Trophoblast cell (in vitro differentiated cells and primary cell): ENCODE measurements at regions not wholly inside any gene's neighbourhood (a gene's known extent, or its start where the extent isn't known, plus 50 kb on each side); places are given as distances from the start of the nearest gene placed in this dataset.

Experiments
- DNase-seq, 2 donors: peaks; one replicate each; pipeline ENCODE4 v3.0.0-alpha.2; 2016
- H2AFZ ChIP-seq: 2 replicates; pipeline ENCODE4 v1.6.1; 2013; ENCODE audit warnings: low read length, moderate library complexity, mild to moderate bottlenecking; ENCODE audit not compliant: insufficient read depth, poor library complexity
- H2AK5ac ChIP-seq: 2 replicates; pipeline ENCODE4 v1.6.1; 2013; ENCODE audit warnings: mild to moderate bottlenecking, low read length
- H2BK120ac ChIP-seq: 2 replicates; pipeline ENCODE4 v1.6.1; 2013; ENCODE audit warnings: low read length, mild to moderate bottlenecking, moderate library complexity; ENCODE audit not compliant: insufficient read depth, poor library complexity
- H2BK12ac ChIP-seq: 2 replicates; pipeline ENCODE4 v1.6.1; 2013; ENCODE audit warnings: mild to moderate bottlenecking, low read length, moderate library complexity
- H2BK5ac ChIP-seq: 2 replicates; pipeline ENCODE4 v1.6.1; 2013; ENCODE audit warnings: low read length, low read depth, moderate library complexity, mild to moderate bottlenecking; ENCODE audit not compliant: poor library complexity
- H3K14ac ChIP-seq: 2 replicates; pipeline ENCODE4 v1.6.1; 2013; ENCODE audit warnings: mild to moderate bottlenecking, low read length
- H3K18ac ChIP-seq: 2 replicates; pipeline ENCODE4 v1.6.1; 2013; ENCODE audit warnings: mild to moderate bottlenecking, low read length
- H3K23ac ChIP-seq: 2 replicates; pipeline ENCODE4 v1.6.1; 2013; ENCODE audit warnings: low read length
- H3K27ac ChIP-seq: 2 replicates; pipeline ENCODE4 v1.5.1; 2013; ENCODE audit warnings: low read depth, mild to moderate bottlenecking, inconsistent platforms, low read length, moderate library complexity
- H3K27me3 ChIP-seq: 2 replicates; pipeline ENCODE4 v1.6.1; 2013; ENCODE audit warnings: inconsistent platforms, mild to moderate bottlenecking, low read length, moderate library complexity; ENCODE audit not compliant: insufficient read depth
- H3K36me3 ChIP-seq, 2 experiments: 1 replicate in 1 of 2; 2 replicates in 1 of 2; pipeline ENCODE4 v1.6.1; 2013; ENCODE audit warnings: low read length in 2 of 2, mild to moderate bottlenecking in 2 of 2, moderate library complexity in 1 of 2; ENCODE audit not compliant: insufficient read depth in 2 of 2, control insufficient read depth in 1 of 2
- H3K4ac ChIP-seq: 2 replicates; pipeline ENCODE4 v1.6.1; 2013; ENCODE audit warnings: low read depth, mild to moderate bottlenecking, low read length, moderate library complexity
- H3K4me1 ChIP-seq, 2 experiments: 1 replicate in 1 of 2; 2 replicates in 1 of 2; pipeline ENCODE4 v1.6.1; 2013; ENCODE audit warnings: low read length in 2 of 2, mild to moderate bottlenecking in 2 of 2, moderate library complexity in 1 of 2; ENCODE audit not compliant: insufficient read depth in 2 of 2, control insufficient read depth in 1 of 2
- H3K4me2 ChIP-seq: 2 replicates; pipeline ENCODE4 v1.6.1; 2013; ENCODE audit warnings: inconsistent platforms, mild to moderate bottlenecking, low read length, moderate library complexity
- H3K4me3 ChIP-seq: 2 replicates; pipeline ENCODE4 v1.5.1; 2013; ENCODE audit warnings: mild to moderate bottlenecking, low read depth, low read length, inconsistent platforms
- H3K79me1 ChIP-seq: one replicate; pipeline ENCODE4 v1.6.1; 2013; ENCODE audit warnings: low read length
- H3K79me2 ChIP-seq: 2 replicates; pipeline ENCODE4 v1.6.1; 2013; ENCODE audit warnings: low read length, mild to moderate bottlenecking; ENCODE audit not compliant: control insufficient read depth, insufficient read depth, poor library complexity
- H3K9ac ChIP-seq: 2 replicates; pipeline ENCODE4 v1.6.1; 2013; ENCODE audit warnings: mild to moderate bottlenecking, low read length
- H3K9me3 ChIP-seq: 2 replicates; pipeline ENCODE4 v1.6.1; 2013; ENCODE audit warnings: low read depth, mild to moderate bottlenecking, control low read depth, inconsistent platforms, low read length; ENCODE audit not compliant: insufficient read depth
- H4K12ac ChIP-seq: 2 replicates; pipeline ENCODE4 v1.6.1; 2013; ENCODE audit warnings: low read depth, mild to moderate bottlenecking, low read length, moderate library complexity
- H4K8ac ChIP-seq: 2 replicates; pipeline ENCODE4 v1.6.1; 2013; ENCODE audit warnings: low read depth, mild to moderate bottlenecking, low read length, moderate library complexity
- H4K91ac ChIP-seq: one replicate; pipeline ENCODE4 v1.6.1; 2013; ENCODE audit warnings: low read depth, mild to moderate bottlenecking, low read length, moderate library complexity
- WGBS: extraction: QIAGEN DNeasy Blood & Tissue Kit; methylation state at CpG from one replicate; pipeline ENCODE4 v1.1.7; 2013; ENCODE audit warnings: missing lambda C conversion rate; ENCODE audit not compliant: insufficient read length, insufficient coverage; ENCODE audit errors: extremely low coverage; 5-methylcytosine and 5-hydroxymethylcytosine counted together

- WGBS = no CpG with 5 or more reads among the region's 2 CpGs
- Histone ChIP-seq H3K4ac (no peak overlapping the region), H3K4me1 (peaks cover 4 to 8% of the 10 kb centered on the region in 2 experiments), H2AFZ (no peak overlapping the region), H3K4me2 (no peak overlapping the region), H3K36me3 (no peaks in the 10 kb centered on the region), H3K4me3 (no peak overlapping the region), H4K8ac (no peak overlapping the region), H3K79me2 (no peaks in the 10 kb centered on the region), H3K18ac (no peak overlapping the region), H3K9me3 (no peaks in the 10 kb centered on the region), H4K12ac (no peak overlapping the region), H2BK120ac (no peak overlapping the region), H3K9ac (no peak overlapping the region), H2BK12ac (no peak overlapping the region), H3K27ac (no peak overlapping the region), H3K23ac (no peak overlapping the region), H4K91ac (no peak overlapping the region), H3K27me3 (no peaks in the 10 kb centered on the region), H3K79me1 (no peaks in the 10 kb centered on the region), H2BK5ac (no peak overlapping the region), H2AK5ac (no peak overlapping the region), H3K14ac (no peak overlapping the region)
- DNase-seq = peak; percentile 66 to 89
Measured at GRCh38 chr4:53694666-53695065, 103.4 kb upstream of the LNX1 start.

DNA sequence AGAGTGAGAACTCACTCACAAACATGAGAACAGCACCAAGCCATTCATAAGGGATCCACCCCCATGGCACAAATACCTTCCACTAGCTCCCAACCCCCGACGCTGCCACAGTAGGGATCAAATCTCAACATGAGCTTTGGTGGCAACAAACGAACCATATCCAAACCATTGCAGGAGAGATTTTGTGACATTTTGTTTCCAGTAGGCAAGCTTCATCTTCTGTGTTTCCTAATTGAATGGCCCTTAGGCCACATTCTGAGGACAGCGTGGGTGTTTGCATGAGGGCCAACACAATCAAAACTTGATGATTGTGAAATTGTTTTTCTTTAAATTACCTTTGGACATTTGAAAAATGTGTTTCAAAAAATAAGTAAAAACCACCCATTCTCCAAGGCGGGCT is 102.6 kb upstream of the LNX1 start:
- Histone ChIP-seq H3K9me3 (no peaks in the 10 kb centered on the region), H3K4me1 (peaks cover 4 to 8% of the 10 kb centered on the region in 2 experiments), H2AFZ (no peak overlapping the region), H3K4me2 (no peak overlapping the region), H3K23ac (no peak overlapping the region), H3K14ac (no peak overlapping the region), H3K4ac (no peak overlapping the region), H3K79me2 (no peaks in the 10 kb centered on the region), H2AK5ac (no peak overlapping the region), H2BK5ac (no peak overlapping the region), H3K27me3 (no peaks in the 10 kb centered on the region), H2BK120ac (no peak overlapping the region), H4K8ac (no peak overlapping the region), H3K27ac (no peak overlapping the region), H3K9ac (no peak overlapping the region), H3K4me3 (no peak overlapping the region), H2BK12ac (no peak overlapping the region), H3K18ac (no peak overlapping the region), H3K36me3 (no peaks in the 10 kb centered on the region), H4K91ac (no peak overlapping the region), H4K12ac (no peak overlapping the region), H3K79me1 (no peaks in the 10 kb centered on the region)
- DNase-seq = peak; percentile 61 to 83
- no CpG with 5 or more reads among the region's 5 CpGs for WGBS

- H3K23ac ChIP-seq = no peak overlapping the region
- peaks cover 4 to 8% of the 10 kb centered on the region in 2 experiments for H3K4me1 ChIP-seq
- no peak overlapping the region for H3K4me2 ChIP-seq
- H2AFZ ChIP-seq = no peak overlapping the region
- DNase-seq = no peak
- no peak overlapping the region for H3K4ac ChIP-seq
- no peak overlapping the region for H4K91ac ChIP-seq
- H3K79me1 ChIP-seq = no peaks in the 10 kb centered on the region
- H3K36me3 ChIP-seq = no peaks in the 10 kb centered on the region
- no peak overlapping the region for H3K4me3 ChIP-seq
- no peak overlapping the region for H2BK12ac ChIP-seq
- no peak overlapping the region for H3K18ac ChIP-seq
- no peak overlapping the region for H4K8ac ChIP-seq
- no peak overlapping the region for H3K9ac ChIP-seq
- H2BK5ac ChIP-seq = no peak overlapping the region
- H3K14ac ChIP-seq = no peak overlapping the region
- WGBS = no CpG with 5 or more reads among the region's 4 CpGs
- no peak overlapping the region for H4K12ac ChIP-seq
- H2BK120ac ChIP-seq = no peak overlapping the region
- H2AK5ac ChIP-seq = no peak overlapping the region
- no peaks in the 10 kb centered on the region for H3K79me2 ChIP-seq
- H3K27ac ChIP-seq = no peak overlapping the region
- H3K9me3 ChIP-seq = no peaks in the 10 kb centered on the region
- H3K27me3 ChIP-seq = no peaks in the 10 kb centered on the region
Measured at GRCh38 chr4:53693408-53693807, 102.1 kb upstream of the LNX1 start.

DNA sequence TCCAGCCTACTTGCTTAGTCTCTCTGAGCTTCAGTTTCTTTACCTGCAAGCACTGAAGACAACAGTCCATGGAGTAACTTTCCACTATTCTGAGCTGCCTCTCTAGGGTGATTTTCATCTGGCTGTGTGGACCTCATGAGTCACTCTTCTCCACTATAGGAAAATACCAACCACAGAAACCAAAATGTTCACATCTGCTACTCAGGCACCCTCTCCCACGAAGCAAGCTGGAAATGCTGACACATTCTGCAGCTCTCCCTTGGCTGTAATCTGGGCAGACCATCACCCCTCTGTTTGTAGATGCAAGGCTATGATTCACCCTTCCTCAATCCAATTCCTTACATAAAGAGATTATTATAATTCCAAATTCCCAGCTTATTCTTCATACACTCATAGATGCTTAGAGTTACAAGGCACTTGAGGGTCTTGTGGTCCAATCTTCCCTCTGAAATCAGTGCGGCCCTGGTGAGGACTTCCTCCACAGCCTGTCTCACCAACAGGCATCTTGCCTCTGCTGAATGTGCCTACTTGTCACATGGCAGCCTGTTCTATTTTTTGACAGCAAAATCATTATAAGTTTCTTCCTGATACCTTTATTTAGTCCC is 97.0 kb upstream of the LNX1 start:
- Histone ChIP-seq H2BK120ac (no peak overlapping the region), H3K4ac (no peak overlapping the region), H3K4me1 (no peaks in the 10 kb centered on the region), H3K27ac (no peak overlapping the region), H2AK5ac (no peak overlapping the region), H3K23ac (no peak overlapping the region), H2BK12ac (no peak overlapping the region), H4K8ac (no peak overlapping the region), H3K27me3 (no peaks in the 10 kb centered on the region), H3K14ac (no peak overlapping the region), H3K18ac (no peak overlapping the region), H3K4me3 (no peak overlapping the region), H3K9me3 (no peaks in the 10 kb centered on the region), H4K12ac (no peak overlapping the region), H2AFZ (no peak overlapping the region), H3K9ac (peak overlapping the region; percentile 43), H2BK5ac (no peak overlapping the region), H3K36me3 (no peaks in the 10 kb centered on the region), H3K79me1 (no peaks in the 10 kb centered on the region), H3K79me2 (no peaks in the 10 kb centered on the region), H3K4me2 (no peak overlapping the region), H4K91ac (no peak overlapping the region)
- peak; percentile 75 to 76 for DNase-seq
- WGBS = no CpG with 5 or more reads among the region's 2 CpGs
